Prostate gland (tissue), 2 donors: ENCODE measurements at regions not wholly inside any gene's neighbourhood (a gene's known extent, or its start where the extent isn't known, plus 50 kb on each side); places are given as distances from the start of the nearest gene placed in this dataset.

Experiments used
- CTCF ChIP-seq, 4 experiments: fragments of 200-600 bp in 2 of 4; fragments of 450-650 bp in 2 of 4; sonication (generic) in 2 of 4; IDR thresholded peaks; 1 replicate in 3 of 4; 2 replicates in 1 of 4; pipeline ENCODE4 v1.5.1; 2016 to 2019; ENCODE audit warnings: antibody characterized with exemption in 4 of 4, mild to moderate bottlenecking in 2 of 4, moderate library complexity in 2 of 4
- POLR2A ChIP-seq: fragments of 450-650 bp; IDR thresholded peaks from one replicate; pipeline ENCODE4 v1.6.1; 2016; ENCODE audit warnings: antibody characterized with exemption, mild to moderate bottlenecking
- POLR2AphosphoS5 ChIP-seq: sonication (generic); formaldehyde crosslinking; IDR thresholded peaks from one replicate; pipeline ENCODE4 v1.6.1; 2017; ENCODE audit warnings: antibody characterized with exemption

GRCh38 chr1:194014014-194014413 lies 827.6 kb upstream of the B3GALT2 start:
- TF ChIP-seq CTCF (IDR thresholded peaks at IDR 0.05) (no peak), POLR2A (no peak), POLR2AphosphoS5 (no peak)
